SHP77 treated with DMSO at 0.1 percent for 48 hours (cell line): ENCODE measurements at regions not wholly inside any gene's neighbourhood (a gene's known extent, or its start where the extent isn't known, plus 50 kb on each side); places are given as distances from the start of the nearest gene placed in this dataset.

ENCODE experiments used
- DNase-seq: peaks from one replicate; lab custom pipeline; 2025; lab: John Stamatoyannopoulos, UW

DNA sequence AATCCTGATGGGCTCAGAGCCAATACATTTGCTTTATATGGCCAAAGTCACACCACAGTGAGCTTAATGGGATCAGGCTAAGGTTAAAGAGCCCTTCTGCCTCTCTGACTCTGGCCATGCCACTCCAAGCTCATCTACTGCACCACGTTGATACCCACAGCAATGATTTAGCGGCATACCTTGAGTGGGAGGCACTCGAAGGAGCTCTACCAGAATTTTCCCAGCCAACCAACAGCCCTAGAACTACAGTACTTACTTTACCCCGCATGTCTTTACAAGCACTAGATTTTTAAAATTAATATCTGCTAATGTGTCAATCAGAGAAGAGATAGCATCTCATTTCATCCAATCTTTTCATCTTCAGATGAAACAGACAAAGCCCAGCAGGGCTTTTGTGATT is 300.5 kb downstream of the GRIN2B start:
- DNase-seq, result no peak

DNA sequence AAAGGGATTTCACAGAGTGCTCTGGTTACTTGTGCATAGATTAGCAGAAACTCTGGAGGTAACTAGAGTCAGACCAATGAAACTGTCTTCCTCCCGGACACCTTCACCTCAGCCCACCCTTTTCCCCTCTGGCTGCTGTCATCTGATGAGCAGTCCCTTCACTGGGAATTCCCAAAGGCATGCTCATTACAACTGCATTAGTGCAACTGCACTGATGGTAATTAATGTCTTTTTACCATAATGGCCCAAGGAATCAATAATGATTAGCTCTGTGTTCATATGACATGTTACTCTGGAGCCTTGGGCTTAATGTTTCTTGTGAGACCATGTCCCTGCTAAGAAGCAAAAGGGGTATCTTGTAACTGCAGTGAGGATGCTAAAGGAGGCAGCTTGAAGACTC is 304.5 kb downstream of the GRIN2B start:
- DNase-seq, result no peak

DNA sequence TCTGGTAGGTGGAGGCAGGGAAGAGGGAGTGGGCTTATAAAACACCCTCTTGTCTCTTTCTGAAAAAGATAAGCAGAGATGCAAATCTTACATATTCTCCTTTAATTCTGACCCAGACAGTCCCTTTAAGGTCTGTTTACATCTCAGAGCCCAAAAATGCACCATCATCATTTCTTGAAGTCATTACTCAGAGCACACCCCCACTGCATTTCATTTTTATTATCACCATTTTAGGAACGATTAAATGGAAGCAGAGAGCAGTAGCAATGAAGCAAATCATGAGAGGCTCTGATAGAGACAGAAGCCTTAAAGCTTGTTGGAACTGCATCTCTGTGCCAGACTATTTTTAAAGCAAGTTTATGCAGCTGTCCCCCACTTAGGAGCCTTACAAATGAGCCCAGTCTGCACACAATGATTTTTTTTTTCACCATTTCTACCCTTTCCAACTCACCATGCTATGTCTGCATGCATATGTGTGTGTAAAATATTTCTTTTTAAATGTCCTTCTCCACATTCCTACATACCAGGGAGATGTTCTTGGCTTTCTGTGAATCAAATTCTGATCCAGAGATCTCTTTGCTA is 311.0 kb downstream of the GRIN2B start:
- no peak for DNase-seq

DNA sequence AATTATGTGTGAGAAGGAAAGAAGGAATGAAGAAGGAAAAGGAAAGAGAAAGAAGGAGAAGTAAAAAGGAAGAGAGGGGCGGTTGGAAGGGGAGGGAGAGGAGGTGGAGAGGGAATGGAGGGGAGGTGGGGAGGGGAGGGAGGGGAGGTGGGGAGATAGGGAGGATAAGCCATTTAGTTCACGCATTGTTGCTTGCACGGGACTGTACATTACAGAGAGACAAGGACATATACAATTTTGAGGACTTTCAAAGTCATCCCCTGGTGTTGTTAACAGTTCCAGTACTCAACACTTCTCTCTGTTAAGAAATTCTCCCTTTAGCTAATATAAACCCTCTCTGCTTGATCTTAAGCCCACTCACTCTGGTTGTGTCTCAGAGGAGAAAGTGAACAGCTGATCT is 312.5 kb downstream of the GRIN2B start:
- no peak for DNase-seq

DNA sequence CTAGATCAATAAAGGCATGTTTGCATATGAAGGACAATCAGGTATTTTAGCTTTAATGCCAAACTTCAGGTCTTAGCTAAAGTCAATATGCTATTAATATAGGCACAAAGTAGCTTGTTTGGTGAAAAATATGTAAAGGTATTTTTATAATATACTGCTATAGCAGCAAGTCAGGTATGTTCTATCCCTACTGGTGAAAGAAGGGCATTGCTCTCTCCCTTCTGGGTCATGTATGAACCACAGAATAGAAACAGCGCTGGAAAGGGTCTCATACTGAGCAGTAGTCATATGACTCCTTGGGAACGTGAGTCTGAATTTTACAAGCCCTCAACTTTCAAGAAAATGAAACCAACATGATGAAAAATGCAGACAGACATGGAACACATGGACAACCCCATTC is 314.6 kb downstream of the GRIN2B start:
- no peak for DNase-seq

DNA sequence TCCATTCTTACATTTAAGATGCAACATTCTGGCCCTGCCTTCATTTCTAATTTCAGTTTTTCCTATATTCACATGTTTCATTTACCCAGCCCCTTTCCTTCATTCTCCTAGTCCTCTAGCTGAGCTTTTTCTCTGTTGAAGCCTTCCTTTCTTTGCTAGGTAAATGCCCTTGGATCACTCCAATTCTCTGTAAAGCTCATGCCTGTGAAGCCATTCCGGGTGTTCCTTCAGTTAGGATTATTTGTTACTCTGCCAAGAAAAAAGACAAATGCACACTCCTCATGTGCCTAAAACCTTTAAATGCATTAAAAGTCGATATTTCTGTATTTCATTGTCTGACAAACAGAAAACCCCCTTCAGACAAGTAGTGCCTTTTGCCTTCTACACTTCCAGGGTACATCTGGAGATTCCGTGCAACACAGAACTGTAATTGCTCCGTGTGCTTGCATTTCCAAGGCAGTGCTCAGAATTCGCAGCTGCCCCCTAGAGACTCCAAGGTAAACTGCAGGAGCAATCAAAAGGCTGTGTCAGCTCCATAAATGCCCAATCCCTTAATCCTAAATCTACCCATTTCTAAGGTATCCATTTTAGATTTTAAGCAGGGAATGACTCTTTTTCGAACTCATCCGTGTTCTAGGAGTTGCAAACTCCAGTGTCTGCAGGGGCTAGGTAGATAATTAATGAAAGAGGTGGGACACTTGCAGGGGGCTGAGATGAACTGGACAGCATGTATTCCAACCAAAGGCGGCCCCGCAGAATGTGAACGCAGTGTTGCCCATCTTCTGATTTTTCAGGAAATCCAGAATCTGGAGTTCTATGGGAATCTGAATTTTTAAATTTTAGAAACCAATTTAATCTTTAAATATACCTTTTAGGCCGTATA is 320.2 kb downstream of the GRIN2B start:
- no peak for DNase-seq

DNA sequence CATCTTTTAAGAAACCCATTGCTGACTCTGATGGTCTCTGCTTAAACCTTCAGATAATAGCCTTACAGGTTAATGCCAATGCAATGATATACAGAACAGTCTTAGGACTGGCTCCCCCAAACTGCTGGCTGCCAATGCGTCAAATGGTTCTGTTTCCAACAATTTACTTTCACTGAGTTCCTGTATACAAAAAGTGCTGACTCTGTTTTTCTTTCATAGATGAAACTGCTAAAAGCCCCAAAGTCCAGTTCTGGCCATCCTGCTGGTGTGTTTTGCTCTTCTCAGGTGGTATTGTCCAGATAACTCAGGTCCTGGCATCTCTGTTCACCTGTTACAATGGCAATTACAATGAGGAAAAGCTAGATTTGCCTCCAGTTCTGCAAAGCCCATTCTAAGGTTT is 326.9 kb downstream of the GRIN2B start:
- no peak for DNase-seq

DNA sequence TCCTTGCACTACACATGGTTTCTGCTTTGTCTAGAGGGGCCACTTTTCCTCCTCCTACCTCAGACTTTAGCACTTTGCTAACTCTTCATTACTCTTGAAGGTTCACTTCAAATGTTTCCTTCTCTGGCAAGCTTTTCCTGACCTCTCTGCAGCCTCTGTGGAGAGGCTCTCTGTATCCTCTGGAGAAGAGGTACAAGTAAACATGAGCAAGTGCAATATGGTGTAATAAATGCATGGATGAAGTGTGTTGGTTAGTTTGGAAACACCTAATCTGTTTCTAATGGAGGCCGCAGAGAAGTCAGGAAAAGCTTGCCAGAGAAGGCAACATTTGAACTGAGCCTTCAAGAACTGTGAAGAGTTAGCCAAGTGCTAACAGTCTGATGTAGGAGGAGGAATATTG is 329.3 kb downstream of the GRIN2B start:
- no peak for DNase-seq

DNA sequence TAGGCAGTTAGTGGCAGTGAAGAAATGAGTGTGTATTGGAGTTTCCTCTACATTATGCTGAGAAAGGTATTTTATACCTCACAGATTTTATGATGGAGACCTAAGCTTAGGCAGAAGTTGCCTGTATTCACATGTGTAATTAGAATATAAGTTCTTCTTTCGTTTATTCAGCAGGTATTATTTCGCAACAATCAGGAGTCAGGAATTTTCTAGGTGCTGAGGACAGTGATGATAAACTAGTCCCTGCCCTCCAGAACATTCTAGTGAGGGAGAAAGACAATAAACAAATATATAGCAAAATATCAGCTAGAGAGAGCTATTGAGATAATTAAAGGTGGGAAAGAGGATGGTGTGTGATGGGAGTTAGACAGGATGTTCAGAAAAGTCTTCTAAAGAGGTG is 345.7 kb downstream of the GRIN2B start:
- DNase-seq, result no peak

DNA sequence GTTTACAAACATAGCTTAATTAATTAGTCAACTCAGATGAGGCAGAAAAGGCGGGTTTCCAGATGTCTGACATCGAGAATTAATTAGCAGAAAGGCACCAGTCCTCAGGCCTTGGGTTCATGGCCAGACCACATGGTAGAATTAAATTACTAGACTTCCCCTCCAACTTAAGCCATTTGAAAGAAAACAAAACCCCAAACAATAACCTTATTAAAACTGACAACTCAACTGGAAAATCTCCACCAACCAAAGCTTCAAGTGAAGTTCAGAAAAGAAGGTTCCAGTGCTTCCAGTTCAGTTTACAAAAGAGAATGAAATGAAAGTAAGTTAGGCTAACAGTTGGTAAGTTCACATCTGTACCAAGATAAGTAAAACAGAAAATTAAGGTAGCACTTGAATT is 349.5 kb downstream of the GRIN2B start:
- no peak for DNase-seq

DNA sequence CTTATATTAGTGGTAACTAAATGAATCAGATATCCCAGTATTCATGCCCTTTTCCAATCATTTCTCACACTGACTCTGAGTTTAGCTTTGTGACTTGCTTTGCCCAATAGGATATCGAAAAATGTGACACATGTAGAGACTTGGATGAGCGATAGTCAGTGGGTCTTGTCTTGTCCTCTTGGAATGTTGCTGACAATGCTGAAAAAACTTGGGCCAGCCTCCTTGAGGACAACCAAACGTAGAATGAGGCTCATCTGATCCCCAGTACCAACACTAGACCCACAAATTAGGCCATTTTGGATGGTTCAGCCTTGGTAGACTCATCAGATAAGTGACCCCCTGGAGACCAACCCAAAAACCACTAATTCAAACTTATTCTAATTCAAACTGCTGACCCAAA is 351.0 kb downstream of the GRIN2B start:
- DNase-seq, result no peak

DNA sequence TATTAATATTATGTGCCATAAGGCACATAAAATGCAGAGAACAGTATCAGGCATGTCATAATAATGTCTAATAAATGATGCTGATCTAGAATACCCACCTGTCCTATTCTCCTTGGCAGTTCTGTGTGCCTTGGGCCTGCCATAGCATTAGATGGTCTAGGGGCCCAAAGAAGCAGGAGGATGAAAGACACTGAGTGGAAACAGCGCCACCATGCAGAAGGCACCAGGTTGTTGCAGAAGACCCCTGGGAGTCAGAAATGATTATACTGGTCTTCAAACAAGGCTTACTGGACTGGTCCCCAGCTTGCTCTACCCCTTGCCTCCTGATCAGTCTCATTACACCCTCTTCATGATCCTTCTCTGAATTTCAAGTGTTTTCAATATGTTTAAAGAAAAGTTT is 353.3 kb downstream of the GRIN2B start:
- no peak for DNase-seq

DNA sequence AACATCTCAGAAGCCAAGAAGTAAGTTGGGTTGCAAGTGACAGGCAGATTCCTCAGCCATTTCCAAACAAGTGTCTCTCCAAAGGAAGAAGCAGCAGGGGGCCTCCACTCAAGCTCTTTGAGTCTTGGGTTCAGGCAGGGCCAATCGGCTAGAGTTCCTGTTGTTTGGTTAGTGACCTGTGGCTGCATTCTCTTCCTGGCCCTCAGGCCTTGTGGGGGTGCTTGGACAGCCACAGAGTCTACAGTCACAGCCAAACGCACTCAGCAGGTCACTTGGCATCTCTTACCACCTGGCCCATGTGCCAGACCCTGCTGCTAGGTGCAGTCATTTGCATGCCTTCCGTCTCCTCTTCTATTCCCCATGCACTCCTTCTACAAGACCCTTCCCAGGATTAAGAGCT is 353.9 kb downstream of the GRIN2B start:
- DNase-seq, result no peak

DNA sequence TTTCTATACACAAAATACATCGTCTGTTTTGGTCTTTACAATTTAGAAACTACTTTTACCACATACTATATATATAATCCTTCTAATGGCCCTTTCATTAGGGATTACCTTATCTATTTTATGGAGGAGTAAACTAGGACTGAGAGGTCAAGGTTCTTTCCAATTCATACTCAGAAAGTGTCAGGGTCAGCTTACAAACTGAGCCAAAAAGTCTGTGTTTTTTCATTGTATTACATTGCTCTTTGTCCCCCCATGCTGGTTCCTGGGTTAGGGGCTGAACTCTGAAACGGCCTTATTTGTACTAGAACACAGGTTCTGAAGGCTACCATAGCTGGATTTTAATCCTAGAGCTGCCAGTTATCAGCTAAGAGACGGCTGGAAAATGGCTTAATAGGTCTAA is 368.1 kb downstream of the GRIN2B start:
- DNase-seq, result no peak

DNA sequence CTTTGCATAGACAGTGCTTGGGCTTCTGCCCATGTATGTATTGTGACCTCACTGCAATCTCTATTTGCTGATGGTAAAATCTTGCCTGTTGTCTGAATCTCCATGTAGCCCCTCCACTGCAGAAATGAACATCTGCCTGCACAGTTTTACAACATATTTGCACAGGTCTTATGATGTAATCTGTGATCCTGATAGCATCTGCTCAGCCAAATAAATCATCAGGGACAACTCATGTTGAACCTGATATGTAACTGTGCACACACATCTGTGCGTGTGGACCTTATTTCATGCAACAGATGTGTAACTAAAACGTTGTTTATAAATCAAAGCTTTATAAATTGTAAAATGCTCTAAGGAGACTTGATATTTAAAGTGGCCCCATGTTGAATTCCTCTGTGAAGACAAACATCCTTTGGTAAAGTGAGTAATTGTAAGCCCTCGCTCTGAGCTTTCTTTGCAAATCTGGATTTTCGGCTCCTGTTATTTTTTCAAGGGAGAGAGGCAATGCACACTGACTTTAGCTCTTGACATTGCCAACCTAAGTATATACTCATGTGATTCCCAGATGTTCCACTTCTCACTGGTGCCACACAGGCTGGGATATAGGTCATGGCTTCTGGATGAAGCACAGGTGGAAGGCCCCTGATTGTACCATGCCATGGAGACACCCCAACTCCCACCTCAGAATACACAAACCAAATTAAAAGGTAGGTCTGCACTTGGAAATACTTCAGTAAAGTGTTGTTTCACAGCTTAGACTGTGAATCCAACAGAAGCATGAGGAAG is 371.3 kb downstream of the GRIN2B start:
- DNase-seq, result peak; percentile 47

DNA sequence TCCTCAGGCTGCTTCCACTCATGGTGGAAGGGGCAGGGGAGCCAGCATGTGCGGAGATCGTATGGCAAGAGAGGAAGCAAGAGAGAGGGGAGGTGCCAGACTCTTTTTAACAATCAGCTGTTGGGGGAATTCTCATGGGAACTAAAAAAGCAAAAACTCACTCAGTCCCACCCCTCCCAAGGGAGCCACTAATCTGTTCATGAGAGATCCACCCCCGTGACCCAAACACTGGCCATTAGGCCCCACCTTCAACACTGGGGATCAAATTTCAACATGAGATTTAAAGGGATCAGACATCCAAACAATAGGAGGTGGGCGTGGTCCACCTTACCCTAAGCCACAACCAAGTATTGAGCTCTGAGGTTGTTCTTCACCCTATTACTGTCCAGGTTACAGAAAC is 375.1 kb downstream of the GRIN2B start:
- DNase-seq, result no peak

DNA sequence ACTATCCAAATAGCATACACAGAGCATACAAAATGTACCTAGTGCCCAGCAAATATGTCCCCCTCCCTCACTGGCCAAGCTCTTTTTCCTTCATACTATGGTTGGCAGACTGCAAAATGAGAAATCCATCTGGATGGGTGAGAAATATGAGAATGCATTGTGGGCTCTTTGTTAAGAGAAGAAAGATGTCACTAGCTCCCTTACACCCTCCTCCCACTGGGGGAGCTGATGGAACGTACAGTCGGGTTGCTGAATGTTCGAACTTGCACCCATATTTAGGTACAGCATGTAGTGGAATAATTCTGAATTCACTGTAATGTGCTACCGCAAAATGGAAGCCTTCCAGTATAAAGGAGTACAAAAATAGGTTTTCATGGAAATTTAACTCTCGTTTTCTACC is 377.4 kb downstream of the GRIN2B start:
- no peak for DNase-seq

DNA sequence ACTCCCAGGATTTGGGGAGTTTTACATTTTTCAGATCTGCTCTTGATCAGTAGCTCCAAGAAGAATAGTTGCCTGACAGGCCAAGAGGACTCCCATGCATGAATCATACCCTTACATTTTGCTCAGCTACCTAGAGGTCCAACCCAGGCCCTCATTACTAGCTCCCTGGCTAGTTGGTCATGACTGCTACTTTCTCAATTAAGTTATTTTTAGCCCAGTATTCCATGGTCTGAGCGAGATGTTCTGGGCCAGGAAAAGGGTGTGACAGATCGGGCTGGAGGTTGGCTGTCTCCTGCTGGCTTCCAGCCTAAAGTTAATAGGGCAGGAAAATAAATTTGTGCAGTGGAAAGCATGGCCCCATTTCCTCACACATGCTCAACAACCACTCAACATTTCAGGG is 379.2 kb downstream of the GRIN2B start:
- DNase-seq, result no peak

DNA sequence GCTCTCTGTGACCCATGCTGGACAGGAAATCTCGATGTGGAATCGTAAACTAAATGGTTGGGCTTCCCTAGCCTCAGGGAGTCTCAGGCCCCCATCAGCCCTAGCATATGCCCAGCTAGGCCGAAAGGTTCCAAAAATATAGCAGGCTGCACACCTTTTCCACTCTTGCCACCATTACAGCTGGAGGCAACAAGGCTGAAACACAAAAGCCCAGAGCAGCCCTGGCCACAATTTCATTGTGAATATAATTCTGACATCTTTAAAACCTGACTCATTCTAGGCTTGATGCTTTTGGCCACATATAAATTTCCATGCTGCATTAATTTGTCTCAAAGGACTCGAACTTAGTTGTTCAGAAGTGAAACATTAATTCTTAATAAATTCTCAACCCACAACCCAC is 382.2 kb downstream of the GRIN2B start:
- no peak for DNase-seq

DNA sequence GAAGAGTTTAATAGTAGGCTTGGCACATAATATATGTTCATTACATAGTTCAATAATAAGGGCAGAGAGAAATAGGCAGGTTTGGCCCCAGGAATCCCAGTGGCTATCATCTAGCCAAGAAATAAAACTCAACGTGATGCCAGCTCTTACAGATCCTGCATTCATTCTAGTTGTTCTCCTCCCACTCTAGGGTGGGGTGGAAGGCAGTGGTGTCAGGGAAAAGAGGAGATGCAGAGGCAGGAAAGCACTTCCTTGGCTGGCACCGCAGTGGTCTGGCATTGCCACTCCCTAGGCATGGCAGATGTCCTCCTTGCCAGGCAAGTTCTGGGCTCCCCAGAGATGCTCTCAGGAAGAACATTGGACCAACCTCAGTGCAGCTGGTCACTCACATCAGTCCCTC is 383.6 kb downstream of the GRIN2B start:
- DNase-seq, result no peak

DNA sequence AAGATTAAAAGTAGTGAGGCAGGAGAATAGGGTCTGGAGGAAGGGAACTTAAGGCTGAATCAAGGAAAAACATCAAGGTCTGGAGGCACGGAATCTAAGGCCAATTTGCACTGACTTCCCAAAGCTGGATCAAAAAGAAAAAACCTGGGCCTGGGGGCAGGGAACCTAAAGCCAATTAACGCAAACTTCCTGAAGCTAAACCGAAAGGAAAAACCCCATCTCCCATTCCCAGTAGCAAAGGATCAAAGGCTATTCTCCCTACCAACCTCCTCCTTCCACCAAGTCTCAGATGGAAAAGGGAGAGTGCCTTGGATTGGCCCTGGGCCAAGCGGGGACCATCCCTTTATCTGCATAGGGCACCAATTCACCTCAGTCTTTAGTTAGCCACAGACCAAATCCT is 384.2 kb downstream of the GRIN2B start:
- DNase-seq, result no peak

DNA sequence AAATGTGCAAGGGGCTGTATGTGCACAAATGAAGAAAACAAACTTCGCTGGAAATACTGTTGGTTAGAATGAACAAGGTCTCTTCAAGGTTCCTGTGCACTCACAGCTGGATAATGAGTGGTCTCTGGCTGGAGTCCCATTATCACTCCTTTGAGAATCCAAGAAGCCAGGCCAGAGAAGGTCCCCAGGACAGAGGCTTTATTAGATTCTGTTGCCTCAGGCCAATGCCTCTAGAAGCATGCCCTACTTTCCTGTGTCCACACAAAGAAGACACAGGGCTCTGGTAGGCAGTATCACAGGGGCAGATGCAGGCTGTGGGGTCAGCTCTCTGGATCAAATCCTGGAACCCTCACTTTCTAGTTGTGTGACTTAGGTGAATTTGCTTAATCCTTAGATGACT is 384.7 kb downstream of the GRIN2B start:
- DNase-seq, result no peak
